H1 (cell line): ENCODE measurements at regions not wholly inside any gene's neighbourhood (a gene's known extent, or its start where the extent isn't known, plus 50 kb on each side); places are given as distances from the start of the nearest gene placed in this dataset.

ENCODE experiments used
- CTCF ChIA-PET: fragments of 300-600 bp; sonication (Branson Sonifier 250); formaldehyde crosslinking; loops from one replicate; lab custom pipeline; 2021; ENCODE audit not compliant: partially characterized antibody; lab: Charles Lee
- POLR2A ChIA-PET: fragments of 300-600 bp; sonication (Branson Sonifier 250); formaldehyde crosslinking; loops from one replicate; lab custom pipeline; 2021; ENCODE audit warnings: inconsistent platforms; ENCODE audit not compliant: partially characterized antibody; lab: Charles Lee
- DNase-seq, 2 experiments: peaks; one replicate each; pipeline versions ENCODE4 v3.0.0 to v3.0.0-alpha.2; 2010 to 2022; ENCODE audit warnings: low spot score in 2 of 2, low read depth in 1 of 2, mixed read lengths in 1 of 2
- FAIRE-seq: peaks from 2 replicates; lab custom pipeline; 2011; peaks lifted over from hg19 to GRCh38; lab: Jason Lieb, UNC
- H2AFZ ChIP-seq: 2 replicates; pipeline ENCODE4 v1.8.1; 2012; ENCODE audit warnings: low read length, inconsistent platforms
- H2AK5ac ChIP-seq: 2 replicates; pipeline ENCODE4 v1.6.1; 2013; ENCODE audit warnings: low read depth, low read length
- H2BK120ac ChIP-seq: replicated peaks from 2 replicates; pipeline ENCODE3; 2013; ENCODE audit warnings: low read depth, low read length, inconsistent platforms
- H2BK12ac ChIP-seq: 2 replicates; pipeline ENCODE4 v1.6.1; 2013; ENCODE audit warnings: low read depth, low read length
- H2BK15ac ChIP-seq: 2 replicates; pipeline ENCODE4 v1.6.1; 2013; ENCODE audit warnings: low read length
- H2BK20ac ChIP-seq: 2 replicates; pipeline ENCODE4 v1.6.1; 2013; ENCODE audit warnings: low read length
- H2BK5ac ChIP-seq: 2 replicates; pipeline ENCODE4 v1.6.1; 2013; ENCODE audit warnings: low read depth, low read length
- H3K14ac ChIP-seq: 2 replicates; pipeline ENCODE4 v1.6.1; 2013; ENCODE audit warnings: inconsistent platforms; ENCODE audit not compliant: insufficient read length
- H3K18ac ChIP-seq: 2 replicates; pipeline ENCODE4 v1.6.1; 2013; ENCODE audit warnings: low read length; ENCODE audit errors: extremely low read depth
- H3K23ac ChIP-seq: 2 replicates; pipeline ENCODE4 v1.6.1; 2013; ENCODE audit warnings: inconsistent platforms; ENCODE audit not compliant: insufficient read length
- H3K23me2 ChIP-seq: 2 replicates; pipeline ENCODE4 v1.6.1; 2013; ENCODE audit warnings: low read depth, low read length
- H3K27ac ChIP-seq: 2 replicates; pipeline ENCODE4 v1.6.1; 2011; ENCODE audit warnings: low read depth, low read length, inconsistent platforms
- H3K27me3 ChIP-seq, 4 experiments: replicated peaks in 1 of 4; 1 replicate in 1 of 4; 2 replicates in 3 of 4; pipeline versions ENCODE4 v1.6.1 to v1.8.1; 2011 to 2013; ENCODE audit warnings: low read length in 3 of 4, mild to moderate bottlenecking in 3 of 4, inconsistent platforms in 2 of 4, mixed read lengths in 2 of 4, moderate library complexity in 1 of 4; ENCODE audit not compliant: control insufficient read depth in 3 of 4, insufficient read depth in 3 of 4; ENCODE audit errors: extremely low read depth in 1 of 4
- H3K36me3 ChIP-seq, 4 experiments: 2 replicates each; pipeline versions ENCODE4 v1.6.1 to v1.8.1; 2011 to 2013; ENCODE audit warnings: mild to moderate bottlenecking in 4 of 4, low read length in 3 of 4, moderate library complexity in 2 of 4, control low read depth in 1 of 4, inconsistent platforms in 1 of 4; ENCODE audit not compliant: insufficient read depth in 4 of 4, control insufficient read depth in 2 of 4
- H3K4ac ChIP-seq: replicated peaks from 2 replicates; pipeline ENCODE3; 2013; ENCODE audit warnings: low read length, low read depth, mixed read lengths, inconsistent platforms; ENCODE audit not compliant: insufficient read length
- H3K4me1 ChIP-seq, 4 experiments: replicated peaks in 1 of 4; 1 replicate in 1 of 4; 2 replicates in 3 of 4; pipeline versions ENCODE4 v1.6.1 to v1.8.1; 2011 to 2013; ENCODE audit warnings: low read length in 3 of 4, inconsistent platforms in 2 of 4, mixed read lengths in 1 of 4; ENCODE audit not compliant: insufficient read depth in 4 of 4, control insufficient read depth in 3 of 4
- H3K4me2 ChIP-seq, 2 experiments: 2 replicates each; pipeline versions ENCODE4 v1.6.1 to v1.8.1; 2011 to 2013; ENCODE audit warnings: low read depth in 2 of 2, low read length in 2 of 2, control low read depth in 1 of 2, inconsistent platforms in 1 of 2, mild to moderate bottlenecking in 1 of 2; ENCODE audit not compliant: insufficient read depth in 1 of 2
- H3K4me3 ChIP-seq, 4 experiments: fragments of 200-600, 300-600 bp in 1 of 4; sonication (generic), shearing (Covaris generic), sonication (Bioruptor Twin) in 1 of 4; 2 replicates each; pipeline versions ENCODE4 v1.5.1 to v1.8.1; 2011 to 2016; ENCODE audit warnings: low read length in 4 of 4, low read depth in 3 of 4, control low read depth in 2 of 4, inconsistent platforms in 2 of 4, mild to moderate bottlenecking in 2 of 4, mixed read lengths in 1 of 4, moderate library complexity in 1 of 4; ENCODE audit not compliant: insufficient read depth in 2 of 4; ENCODE audit errors: extremely low read depth in 1 of 4
- H3K56ac ChIP-seq: replicated peaks from 2 replicates; pipeline ENCODE3; 2013; ENCODE audit warnings: low read depth, mild to moderate bottlenecking, mixed read lengths, low read length, inconsistent platforms; ENCODE audit not compliant: insufficient read length
- H3K79me1 ChIP-seq: 2 replicates; pipeline ENCODE4 v1.6.1; 2013; ENCODE audit warnings: low read depth, low read length, control low read depth
- H3K79me2 ChIP-seq, 2 experiments: 2 replicates each; pipeline versions ENCODE4 v1.6.1 to v1.8.1; 2012 to 2013; ENCODE audit warnings: low read length in 2 of 2, mild to moderate bottlenecking in 2 of 2, inconsistent platforms in 1 of 2; ENCODE audit not compliant: insufficient read depth in 2 of 2, control insufficient read depth in 1 of 2
- H3K9ac ChIP-seq, 4 experiments: replicated peaks in 1 of 4; 1 replicate in 1 of 4; 2 replicates in 3 of 4; pipeline versions ENCODE4 v1.6.1 to v1.8.1; 2011 to 2013; ENCODE audit warnings: low read depth in 3 of 4, low read length in 3 of 4, control low read depth in 2 of 4, mild to moderate bottlenecking in 2 of 4, moderate library complexity in 2 of 4, inconsistent platforms in 1 of 4; ENCODE audit errors: extremely low read depth in 1 of 4
- H3K9me3 ChIP-seq, 2 experiments: 2 replicates each; pipeline versions ENCODE4 v1.6.1 to v1.8.1; 2012 to 2013; ENCODE audit warnings: mild to moderate bottlenecking in 2 of 2, moderate library complexity in 2 of 2, control low read depth in 1 of 2, inconsistent platforms in 1 of 2, low read depth in 1 of 2, low read length in 1 of 2, mixed read lengths in 1 of 2; ENCODE audit not compliant: insufficient read depth in 2 of 2
- H4K20me1 ChIP-seq, 2 experiments: replicated peaks in 1 of 2; 2 replicates each; pipeline versions ENCODE3 to v1.8.1; 2011 to 2013; ENCODE audit warnings: inconsistent platforms in 2 of 2, low read length in 2 of 2, mild to moderate bottlenecking in 1 of 2; ENCODE audit not compliant: insufficient read depth in 2 of 2, control insufficient read depth in 1 of 2
- H4K5ac ChIP-seq: 2 replicates; pipeline ENCODE4 v1.6.1; 2013; ENCODE audit warnings: low read length, low read depth, mixed read lengths, inconsistent platforms; ENCODE audit not compliant: insufficient read length
- H4K8ac ChIP-seq: 2 replicates; pipeline ENCODE4 v1.8.0; 2013; ENCODE audit warnings: mild to moderate bottlenecking, moderate library complexity, low read length, inconsistent platforms; ENCODE audit not compliant: insufficient read depth; ENCODE audit errors: extremely low read depth
- H4K91ac ChIP-seq: replicated peaks from 2 replicates; pipeline ENCODE3; 2013; ENCODE audit warnings: low read length, mixed read lengths, inconsistent platforms; ENCODE audit not compliant: insufficient read length
- ASH2L ChIP-seq: fragments of 200-600, 300-600 bp; sonication (generic); IDR thresholded peaks from one replicate; pipeline ENCODE4 v1.7.1; 2017; ENCODE audit warnings: low read length
- CBX8 ChIP-seq: fragments of 300-800, 300-1000 bp; sonication (generic); IDR thresholded peaks from 2 replicates; pipeline ENCODE4 v1.7.1; 2016; ENCODE audit warnings: low read depth, low read length, borderline replicate concordance
- CREB1 ChIP-seq: IDR thresholded peaks from 2 replicates; pipeline ENCODE4 v1.6.1; 2012; ENCODE audit warnings: inconsistent platforms
- JUND ChIP-seq: IDR thresholded peaks from 2 replicates; pipeline ENCODE4 v1.6.1; 2011; ENCODE audit warnings: mild to moderate bottlenecking, improper control_type of control experiment, low read length
- KDM4A ChIP-seq: IDR thresholded peaks from one replicate; pipeline ENCODE4 v1.7.1; 2012; ENCODE audit warnings: low read depth, mild to moderate bottlenecking, moderate library complexity, low read length, inconsistent platforms; ENCODE audit not compliant: severe bottlenecking
- RBBP5 ChIP-seq: IDR thresholded peaks from 2 replicates; pipeline ENCODE4 v1.7.1; 2012; ENCODE audit warnings: low read depth, mild to moderate bottlenecking, inconsistent platforms, low read length, moderate library complexity, borderline replicate concordance
- SIN3A ChIP-seq, 2 experiments: IDR thresholded peaks in 1 of 2; conservative IDR thresholded peaks in 1 of 2; 2 replicates each; pipeline ENCODE4 v1.6.1; 2011 to 2012; ENCODE audit warnings: low read length in 2 of 2, improper control_type of control experiment in 1 of 2, low read depth in 1 of 2, mild to moderate bottlenecking in 1 of 2
- SIRT6 ChIP-seq: IDR thresholded peaks from one replicate; pipeline ENCODE4 v1.7.1; 2012; ENCODE audit warnings: low read length, inconsistent platforms
- TBP ChIP-seq: IDR thresholded peaks from 2 replicates; pipeline ENCODE4 v1.6.1; 2011; ENCODE audit warnings: low read depth, low read length, improper control_type of control experiment
- TCF12 ChIP-seq: IDR thresholded peaks from 2 replicates; pipeline ENCODE4 v1.6.1; 2011; ENCODE audit warnings: low read depth, mild to moderate bottlenecking, low read length
- TEAD4 ChIP-seq: IDR thresholded peaks from 2 replicates; pipeline ENCODE4 v1.6.1; 2012; ENCODE audit warnings: low read depth, low read length, inconsistent platforms, mixed read lengths
- WGBS, 2 experiments: shearing (Covaris generic) in 1 of 2; methylation state at CpG; one replicate each; pipeline versions ENCODE4 v1.1.6 to v1.1.7; 2013 to 2015; ENCODE audit warnings: low lambda C conversion rate in 2 of 2, mixed read lengths in 2 of 2, inconsistent platforms in 1 of 2, low coverage in 1 of 2, missing lambda C conversion rate in 1 of 2; ENCODE audit not compliant: insufficient replicate concordance in 2 of 2, insufficient coverage in 1 of 2, insufficient read length in 1 of 2; ENCODE audit errors: extremely low coverage in 1 of 2, missing lambda C conversion rate in 1 of 2; 5-methylcytosine and 5-hydroxymethylcytosine counted together
- TF ChIP-seq, protein P1 (sequence below): IDR thresholded peaks from 2 replicates; pipeline ENCODE4 v1.6.1; 2012; ENCODE audit warnings: low read length, inconsistent platforms

DNA sequence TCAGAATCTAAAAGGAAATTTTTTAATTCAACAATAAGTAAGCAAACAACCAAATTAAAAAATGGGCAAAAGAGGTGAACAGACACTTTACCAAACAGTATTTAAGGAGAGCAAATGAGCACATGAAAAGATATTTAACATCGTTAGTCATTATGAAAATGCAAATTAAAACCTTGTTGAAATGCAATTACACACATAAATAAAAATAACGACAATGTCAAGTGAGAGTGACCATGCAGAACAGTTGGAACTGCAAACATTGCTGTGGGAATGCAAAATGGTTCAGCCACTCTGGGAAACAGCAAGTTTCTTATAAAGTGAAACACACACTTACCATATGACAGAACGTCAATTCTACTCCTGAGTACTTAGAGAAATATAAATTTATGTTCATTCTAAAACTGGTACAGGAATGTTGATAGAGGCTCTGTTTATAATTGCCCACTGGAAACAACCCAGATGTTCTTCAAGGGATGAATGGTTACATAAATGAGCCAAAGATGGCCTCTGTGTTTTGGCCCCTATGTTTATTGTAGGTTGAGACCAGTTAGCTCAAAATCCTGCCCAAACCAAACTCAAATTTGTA lies 678.1 kb downstream of the UQCRFS1 start:
- Histone ChIP-seq H2BK15ac (no peak overlapping the region), H3K36me3 (no peaks in the 10 kb centered on the region), H3K23ac (no peak overlapping the region), H3K9ac (no peak overlapping the region), H3K4me2 (no peak overlapping the region), H3K79me2 (no peaks in the 10 kb centered on the region), H3K14ac (no peak overlapping the region), H3K4ac (no peak overlapping the region), H3K27me3 (no peaks in the 10 kb centered on the region), H4K8ac (no peak overlapping the region), H2BK5ac (no peak overlapping the region), H3K56ac (no peak overlapping the region), H3K23me2 (no peaks in the 10 kb centered on the region), H3K18ac (no peak overlapping the region), H4K20me1 (no peaks in the 10 kb centered on the region), H2BK120ac (no peak overlapping the region), H3K79me1 (no peaks in the 10 kb centered on the region), H2AK5ac (no peak overlapping the region), H3K4me1 (no peaks in the 10 kb centered on the region), H2BK20ac (no peak overlapping the region), H4K5ac (no peak overlapping the region), H2AFZ (no peak overlapping the region), H3K4me3 (no peak overlapping the region), H2BK12ac (no peak overlapping the region), H3K9me3 (peaks cover 0 to 5% of the 10 kb centered on the region in 2 experiments; a peak in 1 of 4 replicates), H3K27ac (no peak overlapping the region), H4K91ac (no peak overlapping the region)
- TF ChIP-seq JUND (no peak), SIN3A (conservative IDR thresholded peaks at IDR 0.05 in 1 of 2, IDR thresholded peaks at IDR 0.05 in 1 of 2; ENCODE audit: low read depth in 1 of 2, low read length in 2 of 2) (no peak), CBX8 (no peak), RBBP5 (no peak), ASH2L (no peak), KDM4A (no peak), CREB1 (no peak), TCF12 (no peak), SIRT6 (no peak), TBP (no peak), TEAD4 (no peak)
- TF ChIP-seq, protein P1, sequence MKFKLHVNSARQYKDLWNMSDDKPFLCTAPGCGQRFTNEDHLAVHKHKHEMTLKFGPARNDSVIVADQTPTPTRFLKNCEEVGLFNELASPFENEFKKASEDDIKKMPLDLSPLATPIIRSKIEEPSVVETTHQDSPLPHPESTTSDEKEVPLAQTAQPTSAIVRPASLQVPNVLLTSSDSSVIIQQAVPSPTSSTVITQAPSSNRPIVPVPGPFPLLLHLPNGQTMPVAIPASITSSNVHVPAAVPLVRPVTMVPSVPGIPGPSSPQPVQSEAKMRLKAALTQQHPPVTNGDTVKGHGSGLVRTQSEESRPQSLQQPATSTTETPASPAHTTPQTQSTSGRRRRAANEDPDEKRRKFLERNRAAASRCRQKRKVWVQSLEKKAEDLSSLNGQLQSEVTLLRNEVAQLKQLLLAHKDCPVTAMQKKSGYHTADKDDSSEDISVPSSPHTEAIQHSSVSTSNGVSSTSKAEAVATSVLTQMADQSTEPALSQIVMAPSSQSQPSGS, result no peak
- DNase-seq, result no peak
- 87% methylated on average over 3 of the region's 3 CpGs; no CpG with 5 or more reads in 1 of the 2 experiments for WGBS, 2 experiments
- FAIRE-seq, result no peak
- ChIA-PET POLR2A (no interaction called here), CTCF (no interaction called here)
